ENCODE measurements at regions not wholly inside any gene's neighbourhood (a gene's known extent, or its start where the extent isn't known, plus 50 kb on each side); places are given as distances from the start of the nearest gene placed in this dataset.

DNA sequence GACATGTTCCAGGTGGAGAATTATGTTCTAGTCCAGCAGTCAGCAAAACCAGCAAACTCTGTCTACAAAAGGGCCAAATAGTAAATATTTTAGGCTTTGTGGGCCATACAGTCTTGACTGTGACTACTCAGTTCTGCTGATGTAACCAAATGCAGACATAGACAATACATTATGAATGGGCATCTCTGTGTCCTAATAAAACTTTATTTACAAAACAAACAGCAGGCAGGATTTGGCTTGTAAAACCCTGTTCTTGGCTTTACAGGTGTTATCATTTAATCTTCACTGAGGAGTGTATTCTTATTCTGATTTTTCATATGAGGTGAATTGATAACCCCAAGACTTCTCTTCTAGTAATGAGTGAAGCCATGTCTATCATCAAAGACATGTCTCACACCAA, 278.6 kb downstream of the DUSP6 start:
- Histone ChIP-seq H3K4me1 (ENCODE audit: control insufficient read depth in 5 of 5, insufficient read depth in 5 of 5, low read length in 5 of 5) (peaks cover 0 to 12% (median 10%) of the 10 kb centered on the region in 5 donors), H3K9me3 (ENCODE audit: control insufficient read depth in 4 of 4, insufficient read depth in 3 of 4, low read length in 3 of 4) (no peaks in the 10 kb centered on the region), H3K27ac (ENCODE audit: low read depth in 1 of 2, low read length in 1 of 2) (no peak overlapping the region), H3K27me3 (ENCODE audit: control insufficient read depth in 3 of 3, insufficient read depth in 3 of 3, low read length in 2 of 3) (no peaks in the 10 kb centered on the region), H3K4me3 (no peak overlapping the region), H3K9ac (ENCODE audit: insufficient read depth in 1 of 2, low read length in 2 of 2) (no peak overlapping the region), H3K36me3 (ENCODE audit: control insufficient read depth in 4 of 4, insufficient read depth in 4 of 4, low read length in 4 of 4) (no peaks in the 10 kb centered on the region)
- no peak for ATAC-seq (ENCODE audit: insufficient read depth, low FRiP score)
- TF ChIP-seq, protein P1, sequence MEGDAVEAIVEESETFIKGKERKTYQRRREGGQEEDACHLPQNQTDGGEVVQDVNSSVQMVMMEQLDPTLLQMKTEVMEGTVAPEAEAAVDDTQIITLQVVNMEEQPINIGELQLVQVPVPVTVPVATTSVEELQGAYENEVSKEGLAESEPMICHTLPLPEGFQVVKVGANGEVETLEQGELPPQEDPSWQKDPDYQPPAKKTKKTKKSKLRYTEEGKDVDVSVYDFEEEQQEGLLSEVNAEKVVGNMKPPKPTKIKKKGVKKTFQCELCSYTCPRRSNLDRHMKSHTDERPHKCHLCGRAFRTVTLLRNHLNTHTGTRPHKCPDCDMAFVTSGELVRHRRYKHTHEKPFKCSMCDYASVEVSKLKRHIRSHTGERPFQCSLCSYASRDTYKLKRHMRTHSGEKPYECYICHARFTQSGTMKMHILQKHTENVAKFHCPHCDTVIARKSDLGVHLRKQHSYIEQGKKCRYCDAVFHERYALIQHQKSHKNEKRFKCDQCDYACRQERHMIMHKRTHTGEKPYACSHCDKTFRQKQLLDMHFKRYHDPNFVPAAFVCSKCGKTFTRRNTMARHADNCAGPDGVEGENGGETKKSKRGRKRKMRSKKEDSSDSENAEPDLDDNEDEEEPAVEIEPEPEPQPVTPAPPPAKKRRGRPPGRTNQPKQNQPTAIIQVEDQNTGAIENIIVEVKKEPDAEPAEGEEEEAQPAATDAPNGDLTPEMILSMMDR (IDR thresholded peaks at IDR 0.05; ENCODE audit: control extremely low read depth, extremely low read depth), result no peak
- no peak for DNase-seq

DNA sequence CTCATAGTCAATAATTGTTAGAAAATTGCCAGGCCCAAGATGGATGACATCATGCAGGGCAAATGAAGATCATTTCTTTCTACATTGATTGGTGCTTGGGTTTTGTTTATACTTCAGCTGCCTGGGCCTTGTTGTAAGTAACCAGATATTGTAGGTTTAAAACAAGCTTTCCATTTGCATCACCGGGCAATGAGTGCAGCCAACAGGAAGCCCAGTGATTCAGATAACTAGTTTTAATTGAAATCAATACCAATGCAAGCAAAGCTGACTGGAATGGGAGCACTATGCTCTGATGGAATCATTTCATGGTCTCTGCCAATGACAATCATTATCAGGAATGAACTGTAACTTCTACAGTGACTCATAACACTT, 279.3 kb downstream of the DUSP6 start:
- Histone ChIP-seq H3K9me3 (ENCODE audit: control insufficient read depth in 4 of 4, insufficient read depth in 3 of 4, low read length in 3 of 4) (no peaks in the 10 kb centered on the region), H3K4me1 (ENCODE audit: control insufficient read depth in 5 of 5, insufficient read depth in 5 of 5, low read length in 5 of 5) (peaks cover 0 to 12% (median 10%) of the 10 kb centered on the region in 5 donors), H3K36me3 (ENCODE audit: control insufficient read depth in 4 of 4, insufficient read depth in 4 of 4, low read length in 4 of 4) (no peaks in the 10 kb centered on the region), H3K9ac (ENCODE audit: insufficient read depth in 1 of 2, low read length in 2 of 2) (no peak overlapping the region), H3K27me3 (ENCODE audit: control insufficient read depth in 3 of 3, insufficient read depth in 3 of 3, low read length in 2 of 3) (no peaks in the 10 kb centered on the region), H3K4me3 (no peak overlapping the region), H3K27ac (ENCODE audit: low read depth in 1 of 2, low read length in 1 of 2) (no peak overlapping the region)
- WGBS, 2 donors, result 80 to 88% methylated on average over 1 of the region's 1 CpG
- ATAC-seq (ENCODE audit: insufficient read depth, low FRiP score), result no peak
- TF ChIP-seq, protein P1 (IDR thresholded peaks at IDR 0.05; ENCODE audit: control extremely low read depth, extremely low read depth), result no peak
- DNase-seq, result no peak

DNA sequence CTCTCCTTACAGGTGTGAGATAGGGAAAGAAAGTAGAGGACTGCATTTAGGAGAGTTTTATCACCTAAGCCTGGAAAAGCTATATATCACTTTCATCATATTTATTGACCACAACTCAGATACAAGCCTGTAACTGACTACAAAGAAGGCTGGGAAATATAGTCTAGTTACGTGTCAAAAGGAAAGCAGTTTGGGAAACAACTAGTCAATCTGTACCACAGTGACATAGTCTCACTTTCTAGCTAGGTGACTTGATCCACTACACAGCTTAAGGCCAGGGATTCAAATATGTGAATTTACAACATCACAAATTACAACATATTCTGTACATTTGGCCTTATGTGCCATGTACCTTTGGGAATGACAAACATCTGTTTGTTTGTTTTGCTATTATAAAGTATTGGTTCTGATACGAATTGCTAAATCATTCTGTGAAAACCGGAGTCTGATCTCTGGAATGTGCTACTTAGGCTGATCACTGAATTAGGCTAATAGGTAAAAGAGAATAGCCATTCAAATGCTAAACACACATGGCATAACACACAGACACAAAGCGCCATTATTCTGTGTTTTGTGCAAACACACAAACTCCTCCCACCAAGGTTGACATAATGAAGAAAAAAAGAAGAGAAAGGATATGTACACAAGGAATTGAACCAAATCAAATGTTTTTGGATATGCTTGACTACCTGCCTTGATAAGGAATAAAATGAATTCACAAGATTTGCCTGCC, 279.8 kb downstream of the DUSP6 start:
- Histone ChIP-seq H3K4me3 (no peak overlapping the region), H3K36me3 (ENCODE audit: control insufficient read depth in 4 of 4, insufficient read depth in 4 of 4, low read length in 4 of 4) (no peaks in the 10 kb centered on the region), H3K27me3 (ENCODE audit: control insufficient read depth in 3 of 3, insufficient read depth in 3 of 3, low read length in 2 of 3) (no peaks in the 10 kb centered on the region), H3K9ac (ENCODE audit: insufficient read depth in 1 of 2, low read length in 2 of 2) (no peak overlapping the region), H3K27ac (ENCODE audit: low read depth in 1 of 2, low read length in 1 of 2) (no peak overlapping the region), H3K9me3 (ENCODE audit: control insufficient read depth in 4 of 4, insufficient read depth in 3 of 4, low read length in 3 of 4) (no peaks in the 10 kb centered on the region), H3K4me1 (ENCODE audit: control insufficient read depth in 5 of 5, insufficient read depth in 5 of 5, low read length in 5 of 5) (peaks cover 0 to 12% (median 10%) of the 10 kb centered on the region in 5 donors)
- ATAC-seq (ENCODE audit: insufficient read depth, low FRiP score), result no peak
- 93 to 97% methylated on average over 4 of the region's 4 CpGs for WGBS, 2 donors
- DNase-seq, result no peak
- TF ChIP-seq, protein P1 (IDR thresholded peaks at IDR 0.05; ENCODE audit: control extremely low read depth, extremely low read depth), result no peak

DNA sequence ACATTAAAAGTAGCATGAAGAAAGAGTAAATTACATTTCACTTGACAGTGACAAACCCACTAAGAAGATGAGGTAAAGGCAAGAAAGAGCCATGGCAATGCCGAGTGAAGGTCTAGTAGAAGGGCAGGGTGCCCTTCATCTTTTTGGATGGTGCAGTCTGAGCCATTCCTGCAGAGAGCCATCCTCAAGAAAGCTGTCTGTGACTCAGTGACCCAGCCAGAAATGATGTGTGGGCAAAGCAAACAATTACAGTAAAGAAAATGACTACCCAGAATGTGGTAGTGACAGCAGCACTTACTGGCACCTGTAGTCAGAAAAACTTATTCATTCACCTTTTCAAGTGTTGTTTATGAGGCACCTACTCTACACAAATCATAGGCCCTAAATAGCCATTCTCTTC, 281.7 kb downstream of the DUSP6 start:
- H3K9me3 ChIP-seq (ENCODE audit: control insufficient read depth in 4 of 4, insufficient read depth in 3 of 4, low read length in 3 of 4), result no peaks in the 10 kb centered on the region
- H3K27me3 ChIP-seq (ENCODE audit: control insufficient read depth in 3 of 3, insufficient read depth in 3 of 3, low read length in 2 of 3), result no peaks in the 10 kb centered on the region
- H3K36me3 ChIP-seq (ENCODE audit: control insufficient read depth in 4 of 4, insufficient read depth in 4 of 4, low read length in 4 of 4), result no peaks in the 10 kb centered on the region
- no peak overlapping the region for H3K9ac ChIP-seq (ENCODE audit: insufficient read depth in 1 of 2, low read length in 2 of 2)
- no peak overlapping the region for H3K4me3 ChIP-seq
- DNase-seq, result no peak
- H3K4me1 ChIP-seq (ENCODE audit: control insufficient read depth in 5 of 5, insufficient read depth in 5 of 5, low read length in 5 of 5), result peaks cover 0 to 1% (median 0%) of the 10 kb centered on the region in 5 donors
- WGBS, 2 donors, result 98 to 100% methylated on average over 1 of the region's 1 CpG
- TF ChIP-seq, protein P1 (IDR thresholded peaks at IDR 0.05; ENCODE audit: control extremely low read depth, extremely low read depth), result no peak
- ATAC-seq (ENCODE audit: insufficient read depth, low FRiP score), result no peak
- H3K27ac ChIP-seq (ENCODE audit: low read depth in 1 of 2, low read length in 1 of 2), result no peak overlapping the region

Measured in lung (tissue), 11 donors.